Activated CD4-positive, alpha-beta T cell treated with anti-CD3 and anti-CD28 coated beads, Interleukin-2, amount 50 U/mL, for 16 hours (primary cell): ENCODE measurements at regions not wholly inside any gene's neighbourhood (a gene's known extent, or its start where the extent isn't known, plus 50 kb on each side); places are given as distances from the start of the nearest gene placed in this dataset.

ENCODE experiments used
- DNase-seq: peaks from one replicate; pipeline ENCODE4 v3.0.0-alpha.2; 2020

- DNase-seq: no peak
Measured at GRCh38 chr3:120544361-120544760, 51.8 kb upstream of the NDUFB4 start.

- DNase-seq: no peak
Measured at GRCh38 chr3:120536642-120537041, 59.5 kb upstream of the NDUFB4 start.

- DNase-seq: no peak
Measured at GRCh38 chr3:120532969-120533368, 63.2 kb upstream of the NDUFB4 start.

GRCh38 chr3:120528163-120528562 lies 68.0 kb upstream of the NDUFB4 start:
- peak; percentile 32 for DNase-seq

GRCh38 chr3:120526011-120526870 lies 69.9 kb upstream of the NDUFB4 start:
- no peak for DNase-seq

DNA sequence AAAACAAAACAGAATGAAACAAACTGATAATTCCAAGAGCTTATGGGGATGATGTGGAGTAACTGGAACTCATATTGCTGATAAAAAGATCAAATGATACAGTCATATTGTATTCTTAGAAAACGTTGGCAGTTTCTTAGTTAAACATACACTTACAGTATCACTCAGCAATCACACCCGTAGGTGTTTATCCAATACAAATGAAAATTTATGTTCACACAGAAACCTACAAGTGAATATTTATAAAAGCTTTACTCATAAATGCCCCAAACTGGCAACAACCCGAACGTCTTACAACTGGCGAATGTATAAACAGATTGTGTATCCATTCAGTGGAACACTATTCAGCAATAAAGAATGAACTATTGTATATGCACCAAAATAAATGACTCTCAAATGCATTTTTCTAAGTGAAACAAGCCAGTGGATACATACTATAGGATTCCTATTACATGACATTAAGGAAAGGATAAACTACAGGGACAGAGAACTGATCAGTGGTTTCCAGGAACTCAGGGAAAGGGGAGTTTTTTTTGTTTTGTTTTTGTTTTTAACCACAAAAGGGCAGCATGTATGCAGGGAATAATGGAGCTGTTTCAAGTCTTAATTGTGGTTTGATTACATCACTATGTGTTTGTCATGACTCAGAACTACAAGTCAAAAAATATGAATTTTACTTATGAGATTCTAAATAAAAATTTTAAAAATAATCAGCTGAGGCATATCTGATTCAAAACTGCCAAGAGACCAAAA lies 71.8 kb upstream of the NDUFB4 start:
- DNase-seq: peak; percentile 21

DNA sequence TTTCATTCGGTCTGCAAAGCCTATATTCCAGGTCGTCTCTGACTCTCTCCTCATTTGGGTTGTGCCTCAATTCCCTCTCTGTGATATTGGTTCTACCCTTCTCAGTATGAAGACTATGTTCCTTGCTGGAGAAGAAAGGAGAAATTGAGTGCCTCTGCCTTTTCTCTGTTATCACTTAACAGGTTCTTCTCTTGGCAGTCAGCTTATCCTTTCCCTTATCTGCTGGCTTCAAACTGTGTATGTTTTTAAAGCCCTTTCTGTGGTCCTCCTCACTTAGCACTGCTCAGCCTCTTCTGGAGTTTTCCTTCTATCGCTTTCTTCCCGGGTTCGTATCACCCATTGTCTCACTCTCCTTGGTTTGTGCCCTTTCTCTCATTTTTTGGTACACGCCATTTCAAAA lies 65.3 kb upstream of the FSTL1 start:
- DNase-seq: no peak

- no peak for DNase-seq
Measured at GRCh38 chr3:120512655-120513054, 61.9 kb upstream of the FSTL1 start.

GRCh38 chr3:120506828-120507774 lies 56.3 kb upstream of the FSTL1 start:
- DNase-seq: peak; percentile 4

DNA sequence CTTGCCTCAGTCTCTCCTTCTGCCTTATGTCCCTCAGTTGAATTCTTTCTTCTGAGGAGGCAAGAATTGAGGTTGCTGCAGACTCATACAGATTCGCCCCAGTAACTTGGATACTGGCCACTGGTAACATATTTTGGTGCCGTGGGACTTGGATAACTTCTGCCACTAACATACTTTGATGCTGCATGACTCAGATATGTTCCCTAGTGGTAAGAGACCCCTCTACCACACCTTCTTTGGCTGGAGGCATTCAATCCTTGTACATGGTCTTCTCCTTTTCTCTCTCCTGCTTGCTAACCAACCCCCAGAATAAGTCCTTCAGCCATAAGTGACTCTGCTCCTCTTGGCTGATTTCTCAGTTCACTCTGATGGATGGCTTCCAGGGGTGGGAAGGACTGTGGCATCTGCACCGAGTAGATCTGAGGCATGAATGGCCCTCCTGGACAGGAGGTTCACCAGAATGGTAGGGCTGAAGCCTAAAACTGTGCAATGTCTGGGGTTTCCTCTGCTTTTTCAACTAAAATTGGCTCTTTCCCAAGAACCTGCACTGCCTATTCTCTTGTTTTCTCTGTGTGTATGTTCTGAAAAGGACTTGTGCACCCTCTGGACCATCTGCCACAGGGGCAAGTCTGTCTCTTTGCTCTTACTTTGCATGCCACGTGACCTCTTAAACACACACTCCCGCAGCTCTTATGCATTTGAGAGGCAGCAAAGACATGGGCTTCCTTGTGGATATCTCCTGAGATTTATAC lies 55.5 kb upstream of the FSTL1 start:
- no peak for DNase-seq

DNA sequence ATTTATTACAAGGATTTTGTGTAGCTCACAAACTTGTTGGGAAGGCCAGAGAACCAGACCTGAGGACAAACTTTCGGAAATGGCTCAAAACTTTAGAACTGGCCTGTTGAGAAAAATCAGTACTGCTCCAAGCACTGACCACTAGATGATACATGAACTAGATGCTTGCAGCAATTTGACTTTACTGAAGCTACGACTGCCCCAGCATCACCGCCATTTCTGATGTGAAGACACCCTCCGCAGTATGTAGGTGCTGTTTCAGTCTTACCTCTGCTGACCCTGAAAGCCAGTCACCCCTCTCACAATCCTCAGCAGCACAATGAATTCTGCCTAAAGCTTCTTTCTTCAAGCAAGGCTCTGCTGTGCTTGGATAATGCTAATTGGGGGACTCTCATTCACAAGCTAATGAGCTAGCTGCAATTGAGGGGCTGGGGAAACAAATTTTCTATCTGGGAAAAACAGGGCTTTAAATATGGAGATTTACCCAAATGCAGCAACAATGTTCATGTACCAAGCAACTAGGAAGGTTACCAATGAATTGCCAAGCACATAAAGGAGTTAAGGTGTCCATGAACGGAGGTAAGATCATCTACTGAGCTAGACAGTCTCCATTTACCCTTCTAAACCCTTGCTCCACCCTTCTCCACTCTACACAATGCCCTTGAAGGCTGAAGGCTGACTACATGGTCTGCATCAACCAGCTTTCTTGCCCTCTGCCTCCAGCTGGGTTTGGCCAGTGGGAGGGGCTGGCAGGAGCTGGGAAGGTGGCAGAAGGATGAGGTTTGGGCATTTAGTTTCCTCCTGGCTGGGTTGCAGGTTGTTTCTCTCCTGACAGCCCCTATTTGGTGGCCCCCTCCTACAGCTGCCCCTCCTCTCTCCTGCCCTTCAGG lies 53.2 kb upstream of the FSTL1 start:
- no peak for DNase-seq

DNA sequence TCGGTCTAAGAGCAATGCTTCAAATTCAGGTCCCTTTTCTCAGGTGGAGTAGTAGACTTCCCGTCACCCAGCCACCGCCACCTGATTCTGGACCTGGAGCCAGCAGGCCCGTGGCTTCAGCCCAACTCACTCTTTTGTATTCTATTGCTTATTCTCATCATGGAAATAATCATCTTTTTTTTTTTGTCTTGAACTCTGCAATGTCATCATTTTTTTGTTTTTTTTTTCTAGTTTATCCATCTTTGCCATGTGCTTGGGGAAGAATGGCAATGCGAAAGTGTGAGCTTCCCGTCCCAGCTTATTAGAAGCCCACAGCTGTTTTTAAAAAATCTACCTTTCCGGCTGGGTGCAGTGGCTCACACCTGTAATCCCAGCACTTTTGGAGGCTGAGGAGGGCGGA lies 51.3 kb upstream of the FSTL1 start:
- no peak for DNase-seq
